ENCODE measurements at regions not wholly inside any gene's neighbourhood (a gene's known extent, or its start where the extent isn't known, plus 50 kb on each side); places are given as distances from the start of the nearest gene placed in this dataset.

GRCh38 chr10:117622471-117623184 lies 80.1 kb downstream of the EMX2 start:
- TF ChIP-seq, protein P1, sequence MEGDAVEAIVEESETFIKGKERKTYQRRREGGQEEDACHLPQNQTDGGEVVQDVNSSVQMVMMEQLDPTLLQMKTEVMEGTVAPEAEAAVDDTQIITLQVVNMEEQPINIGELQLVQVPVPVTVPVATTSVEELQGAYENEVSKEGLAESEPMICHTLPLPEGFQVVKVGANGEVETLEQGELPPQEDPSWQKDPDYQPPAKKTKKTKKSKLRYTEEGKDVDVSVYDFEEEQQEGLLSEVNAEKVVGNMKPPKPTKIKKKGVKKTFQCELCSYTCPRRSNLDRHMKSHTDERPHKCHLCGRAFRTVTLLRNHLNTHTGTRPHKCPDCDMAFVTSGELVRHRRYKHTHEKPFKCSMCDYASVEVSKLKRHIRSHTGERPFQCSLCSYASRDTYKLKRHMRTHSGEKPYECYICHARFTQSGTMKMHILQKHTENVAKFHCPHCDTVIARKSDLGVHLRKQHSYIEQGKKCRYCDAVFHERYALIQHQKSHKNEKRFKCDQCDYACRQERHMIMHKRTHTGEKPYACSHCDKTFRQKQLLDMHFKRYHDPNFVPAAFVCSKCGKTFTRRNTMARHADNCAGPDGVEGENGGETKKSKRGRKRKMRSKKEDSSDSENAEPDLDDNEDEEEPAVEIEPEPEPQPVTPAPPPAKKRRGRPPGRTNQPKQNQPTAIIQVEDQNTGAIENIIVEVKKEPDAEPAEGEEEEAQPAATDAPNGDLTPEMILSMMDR (IDR thresholded peaks at IDR 0.05 in 2 of 3, conservative IDR thresholded peaks at IDR 0.05 in 1 of 3; ENCODE audit: control insufficient read depth in 2 of 3, extremely low read depth in 1 of 3, insufficient read depth in 1 of 3, low read depth in 3 of 3, low read length in 3 of 3): no peak
- TF ChIP-seq TCF7 (IDR thresholded peaks at IDR 0.05; ENCODE audit: borderline replicate concordance) (no peak), POLR2A (IDR thresholded peaks at IDR 0.05; ENCODE audit: low read depth, low read length) (no peak), EP300 (IDR thresholded peaks at IDR 0.05; ENCODE audit: borderline replicate concordance in 1 of 2, control insufficient read depth in 1 of 2, low read depth in 2 of 2, low read length in 2 of 2) (peak in 1 of 2 experiments; percentile 20; a peak in 2 of 4 replicates), ZNF384 (IDR thresholded peaks at IDR 0.05; ENCODE audit: borderline replicate concordance, low read depth, low read length) (no peak), FOXK2 (IDR thresholded peaks at IDR 0.05) (no peak), NR2C2 (IDR thresholded peaks at IDR 0.05; ENCODE audit: borderline replicate concordance, control insufficient read depth, insufficient read length, low read depth) (no peak)
- TF ChIP-seq, protein P2, sequence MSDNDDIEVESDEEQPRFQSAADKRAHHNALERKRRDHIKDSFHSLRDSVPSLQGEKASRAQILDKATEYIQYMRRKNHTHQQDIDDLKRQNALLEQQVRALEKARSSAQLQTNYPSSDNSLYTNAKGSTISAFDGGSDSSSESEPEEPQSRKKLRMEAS (IDR thresholded peaks at IDR 0.05; ENCODE audit: low read depth, low read length): no peak

Measured in GM12878 (cell line).